ENCODE measurements at regions not wholly inside any gene's neighbourhood (a gene's known extent, or its start where the extent isn't known, plus 50 kb on each side); places are given as distances from the start of the nearest gene placed in this dataset.

DNA sequence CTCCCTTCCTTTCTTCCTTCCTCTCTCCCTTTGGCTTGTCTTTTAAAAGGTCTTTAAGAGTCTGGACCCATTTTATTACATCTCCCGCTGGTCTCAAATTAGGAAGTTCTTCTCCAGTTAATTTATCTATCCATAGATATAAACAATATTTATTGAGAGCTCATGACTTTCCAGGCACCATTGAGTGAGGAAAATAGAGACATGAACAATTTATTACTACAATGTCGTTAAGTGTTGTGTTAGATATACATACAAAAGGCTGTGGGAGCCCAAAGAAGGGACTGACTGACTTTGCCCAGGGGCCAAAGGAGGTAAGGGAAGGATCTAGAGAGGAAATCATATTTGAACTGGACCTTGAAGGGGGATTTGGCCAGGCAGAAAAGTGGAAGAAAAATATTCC, 51.6 kb upstream of the DEUP1 start:
- ChIA-PET CTCF (no interaction called here), POLR2A (no interaction called here)
- TF ChIP-seq, protein P1, sequence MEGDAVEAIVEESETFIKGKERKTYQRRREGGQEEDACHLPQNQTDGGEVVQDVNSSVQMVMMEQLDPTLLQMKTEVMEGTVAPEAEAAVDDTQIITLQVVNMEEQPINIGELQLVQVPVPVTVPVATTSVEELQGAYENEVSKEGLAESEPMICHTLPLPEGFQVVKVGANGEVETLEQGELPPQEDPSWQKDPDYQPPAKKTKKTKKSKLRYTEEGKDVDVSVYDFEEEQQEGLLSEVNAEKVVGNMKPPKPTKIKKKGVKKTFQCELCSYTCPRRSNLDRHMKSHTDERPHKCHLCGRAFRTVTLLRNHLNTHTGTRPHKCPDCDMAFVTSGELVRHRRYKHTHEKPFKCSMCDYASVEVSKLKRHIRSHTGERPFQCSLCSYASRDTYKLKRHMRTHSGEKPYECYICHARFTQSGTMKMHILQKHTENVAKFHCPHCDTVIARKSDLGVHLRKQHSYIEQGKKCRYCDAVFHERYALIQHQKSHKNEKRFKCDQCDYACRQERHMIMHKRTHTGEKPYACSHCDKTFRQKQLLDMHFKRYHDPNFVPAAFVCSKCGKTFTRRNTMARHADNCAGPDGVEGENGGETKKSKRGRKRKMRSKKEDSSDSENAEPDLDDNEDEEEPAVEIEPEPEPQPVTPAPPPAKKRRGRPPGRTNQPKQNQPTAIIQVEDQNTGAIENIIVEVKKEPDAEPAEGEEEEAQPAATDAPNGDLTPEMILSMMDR (IDR thresholded peaks at IDR 0.05; ENCODE audit: low read depth, low read length), result no peak
- Histone ChIP-seq H3K27ac (ENCODE audit: low read depth, low read length) (no peak overlapping the region), H3K9me3 (ENCODE audit: control insufficient read depth, insufficient read depth, low read length) (no peaks in the 10 kb centered on the region), H3K4me3 (ENCODE audit: low read depth, low read length) (no peak overlapping the region), H3K27me3 (ENCODE audit: control insufficient read depth, insufficient read depth, low read length) (no peaks in the 10 kb centered on the region)
- no peak for DNase-seq (ENCODE audit: low read depth, low spot score)

GRCh38 chr11:93279851-93280347, 50.6 kb upstream of the DEUP1 start:
- no peak for DNase-seq (ENCODE audit: low read depth, low spot score)
- H3K9me3 ChIP-seq (ENCODE audit: control insufficient read depth, insufficient read depth, low read length), result no peaks in the 10 kb centered on the region
- ChIA-PET POLR2A (no interaction called here), CTCF (no interaction called here)
- TF ChIP-seq, protein P1 (IDR thresholded peaks at IDR 0.05; ENCODE audit: low read depth, low read length), result no peak
- no peaks in the 10 kb centered on the region for H3K27me3 ChIP-seq (ENCODE audit: control insufficient read depth, insufficient read depth, low read length)
- no peak overlapping the region for H3K4me3 ChIP-seq (ENCODE audit: low read depth, low read length)
- H3K27ac ChIP-seq (ENCODE audit: low read depth, low read length), result no peak overlapping the region

Measured in AG04450 (cell line).